IMR-90 (cell line): ENCODE measurements at regions not wholly inside any gene's neighbourhood (a gene's known extent, or its start where the extent isn't known, plus 50 kb on each side); places are given as distances from the start of the nearest gene placed in this dataset.

Experiments
- BHLHE40 ChIP-seq: fragments of 150-350 bp; IDR thresholded peaks from 2 replicates; pipeline ENCODE4 v1.6.1; 2016; ENCODE audit warnings: mild to moderate bottlenecking, low read depth, low read length
- CEBPB ChIP-seq: IDR thresholded peaks from 2 replicates; pipeline ENCODE4 v1.6.1; 2012; ENCODE audit warnings: low read depth, low read length, improper control_type of control experiment
- CTCF ChIP-seq: conservative IDR thresholded peaks from 2 replicates; pipeline ENCODE4 v1.5.1; 2012; ENCODE audit warnings: mild to moderate bottlenecking, low read depth, low read length, improper control_type of control experiment
- POLR2A ChIP-seq: IDR thresholded peaks from 2 replicates; pipeline ENCODE4 v1.6.1; 2012; ENCODE audit warnings: mild to moderate bottlenecking, low read depth, low read length
- RAD21 ChIP-seq: IDR thresholded peaks from 2 replicates; pipeline ENCODE4 v1.6.1; 2012; ENCODE audit warnings: low read length, improper control_type of control experiment
- USF2 ChIP-seq: fragments of 150-350 bp; IDR thresholded peaks from 2 replicates; pipeline ENCODE4 v1.6.1; 2017; ENCODE audit warnings: mild to moderate bottlenecking, antibody characterized with exemption, low read length, low read depth

GRCh38 chr16:86026916-86027315 lies 128.0 kb downstream of the IRF8 start:
- TF ChIP-seq CTCF (no peak), CEBPB (no peak), POLR2A (no peak), USF2 (no peak), RAD21 (no peak), BHLHE40 (no peak)
